HG02759 (cell line): ENCODE measurements at regions not wholly inside any gene's neighbourhood (a gene's known extent, or its start where the extent isn't known, plus 50 kb on each side); places are given as distances from the start of the nearest gene placed in this dataset.

Source experiments
- ATAC-seq: cut with Tn5 transposase; IDR thresholded peaks from one replicate; pipeline ENCODE4 v1.9.1; 2021; ENCODE audit warnings: mild to moderate bottlenecking, moderate library complexity; ENCODE audit not compliant: unreplicated experiment

DNA sequence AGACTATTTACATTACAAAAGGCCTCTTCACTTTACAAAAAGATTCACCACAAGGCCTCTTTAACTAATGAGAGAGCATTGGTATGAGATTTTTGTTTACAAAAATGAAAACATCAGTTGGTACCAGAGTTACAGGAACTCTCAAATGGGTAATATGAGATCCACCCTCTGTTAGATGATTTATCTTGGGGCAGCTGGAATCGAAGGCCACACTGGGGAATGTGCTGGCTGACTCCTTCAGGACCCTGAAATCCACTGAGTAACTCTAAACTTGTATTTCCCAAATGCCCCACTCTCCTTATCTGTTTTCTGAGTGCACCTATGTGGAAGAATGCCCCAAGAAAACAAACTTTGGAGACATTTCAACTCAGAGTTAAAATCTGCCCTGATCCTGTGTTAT lies 232.9 kb upstream of the F9 start:
- ATAC-seq, result no peak

DNA sequence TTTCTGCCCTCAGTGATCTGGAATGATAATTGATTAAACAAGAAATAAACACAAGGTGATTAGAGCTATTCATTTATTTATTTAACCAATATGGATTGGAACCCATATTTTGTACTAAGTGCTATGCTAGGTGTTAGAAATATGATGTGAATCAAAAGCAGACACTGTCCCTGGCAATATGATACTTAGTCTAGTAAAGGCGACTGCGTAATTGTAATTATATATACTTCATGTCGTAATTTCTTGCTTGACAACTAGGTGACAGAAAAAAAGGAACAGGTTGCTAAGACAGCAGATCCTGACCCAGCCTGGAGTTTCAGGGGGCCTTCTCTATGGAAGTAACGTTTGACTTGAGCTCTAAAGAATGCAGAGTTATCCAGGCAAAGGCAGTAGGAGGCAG lies 236.5 kb upstream of the F9 start:
- no peak for ATAC-seq

DNA sequence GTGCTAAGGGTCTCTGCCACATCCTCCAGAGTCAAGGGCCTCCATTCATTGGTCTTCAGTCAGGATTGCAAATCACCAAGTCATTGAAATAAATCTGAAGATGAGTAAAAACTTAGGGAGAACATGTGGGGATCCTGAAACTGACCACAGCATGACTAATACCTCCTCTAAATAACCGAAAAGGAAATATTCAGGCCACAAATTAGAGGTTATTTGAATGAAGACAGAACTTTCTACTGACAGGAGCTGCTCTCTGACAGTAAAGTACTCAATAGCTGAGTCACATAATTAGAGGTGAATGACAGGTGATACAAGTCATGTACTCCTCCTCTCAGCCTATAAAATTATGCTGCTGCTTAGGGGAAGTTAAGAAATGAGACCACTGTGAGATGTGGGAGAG lies 240.2 kb upstream of the F9 start:
- ATAC-seq, result peak; percentile 77

DNA sequence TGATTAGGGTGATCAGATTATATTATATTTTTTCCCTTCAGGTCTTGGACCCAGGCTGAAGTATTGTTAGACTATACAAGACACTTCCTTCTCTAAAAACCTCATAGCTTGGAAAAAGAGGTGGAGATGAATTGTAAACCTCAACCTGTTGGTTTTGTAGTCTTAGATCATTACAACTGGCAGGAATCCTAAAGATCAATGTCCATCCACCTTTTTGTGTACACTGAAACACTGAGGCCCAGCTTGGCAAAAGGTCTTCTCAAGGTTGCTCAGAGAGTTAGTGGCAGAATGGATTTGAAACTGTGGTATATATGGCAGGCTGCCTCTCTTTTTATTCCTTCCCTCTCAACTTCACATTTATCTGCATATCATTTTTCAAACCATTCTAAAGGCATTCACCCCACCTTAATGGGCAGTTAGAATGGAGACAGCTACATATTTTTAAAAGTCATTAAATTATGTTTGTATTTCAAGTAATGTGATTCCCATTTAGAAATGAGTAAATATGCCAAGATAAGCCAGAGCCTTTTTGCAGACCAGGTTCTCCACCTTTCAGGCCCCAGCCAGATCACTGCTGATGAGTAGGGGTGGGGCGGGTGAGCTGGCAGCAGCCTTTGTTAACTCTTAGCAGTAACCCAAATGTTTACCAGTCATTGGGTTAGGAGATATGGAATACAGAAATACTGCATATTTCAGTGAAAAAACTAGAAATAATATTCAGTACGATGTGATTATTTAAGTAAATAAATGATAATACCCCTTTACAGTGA lies 243.2 kb upstream of the F9 start:
- ATAC-seq, result no peak

DNA sequence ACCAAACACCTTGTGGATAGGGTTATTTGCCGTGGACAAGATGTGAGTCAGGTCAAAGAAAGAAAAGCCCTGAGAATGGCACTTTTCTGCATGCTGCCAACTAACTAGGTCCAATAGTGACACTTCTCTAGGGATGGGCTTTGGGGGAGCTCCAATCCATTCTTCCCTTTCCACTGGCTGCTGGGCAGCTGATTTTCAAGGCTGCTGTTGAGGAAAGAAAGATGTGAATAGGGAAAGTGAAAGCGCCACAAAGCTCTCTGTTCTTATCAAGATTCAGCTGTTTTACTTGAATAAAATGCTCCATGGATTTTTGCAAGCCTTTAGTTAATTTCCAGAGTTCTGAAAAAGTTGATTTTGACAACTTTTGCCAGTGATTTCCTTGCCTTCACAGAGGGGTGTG lies 244.2 kb upstream of the F9 start:
- no peak for ATAC-seq

DNA sequence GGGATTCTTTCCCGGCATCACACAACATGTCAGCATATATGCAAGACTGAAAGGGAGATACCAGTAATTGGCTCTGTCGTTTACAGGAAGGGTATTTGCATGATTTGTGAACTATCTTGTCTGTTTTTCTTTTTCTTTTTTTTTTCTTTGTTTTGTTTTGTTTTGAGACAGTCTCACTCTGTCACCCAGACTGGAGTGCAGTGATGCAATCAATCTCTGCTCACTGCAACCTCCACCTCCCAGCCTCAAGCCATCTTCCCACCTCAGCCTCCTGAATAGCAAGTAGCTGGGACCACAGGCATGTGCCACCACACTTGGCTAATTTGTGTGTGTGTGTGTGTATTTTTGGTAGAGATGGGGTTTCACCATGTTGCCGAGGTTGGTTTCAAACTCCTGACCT lies 262.7 kb upstream of the F9 start:
- ATAC-seq, result no peak

DNA sequence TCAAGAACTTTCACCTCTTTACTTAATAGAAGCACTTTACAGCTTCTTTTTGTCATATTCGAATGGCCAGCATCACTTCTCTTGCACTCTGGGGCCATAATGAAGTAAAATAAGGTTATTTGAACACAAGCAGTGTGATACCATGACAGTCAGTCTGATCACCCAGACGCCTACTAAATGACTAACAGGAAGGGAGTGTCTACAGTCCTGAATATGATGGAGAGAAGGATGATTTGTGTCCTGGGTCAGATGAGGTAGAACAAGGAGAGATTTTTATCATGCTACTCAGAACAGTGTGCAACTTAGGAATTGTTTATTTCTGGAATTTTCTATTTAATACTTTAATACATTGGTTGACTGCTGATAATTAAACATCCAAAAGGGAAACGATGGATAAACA lies 284.2 kb upstream of the F9 start:
- ATAC-seq, result no peak

DNA sequence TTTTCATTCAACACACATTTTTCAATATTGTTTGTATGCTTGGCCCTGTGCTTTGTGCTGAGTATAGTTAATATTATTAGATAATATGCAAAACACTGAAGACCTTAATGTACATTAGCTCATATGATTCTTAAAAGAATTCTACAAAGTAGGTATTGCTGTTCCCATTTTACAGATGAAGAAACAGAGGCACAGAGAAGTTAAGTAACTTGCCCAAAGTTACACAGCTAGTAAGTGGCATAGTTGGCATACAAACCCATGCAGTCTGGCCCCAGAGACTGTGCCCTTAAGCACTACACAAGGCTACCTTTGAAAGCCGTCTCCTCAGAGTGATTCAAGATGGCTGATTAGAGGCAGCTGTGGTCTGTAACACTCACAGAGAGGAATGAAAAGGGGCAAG lies 293.4 kb upstream of the F9 start:
- ATAC-seq, result no peak

DNA sequence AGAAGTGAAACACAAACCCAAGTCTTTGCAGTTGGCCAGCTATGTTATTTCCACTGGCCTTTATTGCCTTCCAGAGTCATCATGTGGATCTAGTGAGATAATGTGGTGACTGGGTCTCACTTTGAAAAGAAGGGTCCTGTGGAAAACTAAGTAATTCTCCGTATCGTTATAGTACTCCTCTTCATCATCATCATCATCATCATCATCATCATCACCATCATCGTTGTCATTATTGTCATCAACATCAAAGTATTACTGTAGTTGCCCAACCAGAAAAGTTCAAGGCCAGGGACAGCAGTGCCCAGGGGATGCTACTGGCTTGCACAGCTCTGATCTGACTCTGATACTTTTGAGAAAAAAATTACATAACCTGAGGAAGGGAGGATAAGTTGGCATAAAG lies 295.6 kb upstream of the F9 start:
- no peak for ATAC-seq

DNA sequence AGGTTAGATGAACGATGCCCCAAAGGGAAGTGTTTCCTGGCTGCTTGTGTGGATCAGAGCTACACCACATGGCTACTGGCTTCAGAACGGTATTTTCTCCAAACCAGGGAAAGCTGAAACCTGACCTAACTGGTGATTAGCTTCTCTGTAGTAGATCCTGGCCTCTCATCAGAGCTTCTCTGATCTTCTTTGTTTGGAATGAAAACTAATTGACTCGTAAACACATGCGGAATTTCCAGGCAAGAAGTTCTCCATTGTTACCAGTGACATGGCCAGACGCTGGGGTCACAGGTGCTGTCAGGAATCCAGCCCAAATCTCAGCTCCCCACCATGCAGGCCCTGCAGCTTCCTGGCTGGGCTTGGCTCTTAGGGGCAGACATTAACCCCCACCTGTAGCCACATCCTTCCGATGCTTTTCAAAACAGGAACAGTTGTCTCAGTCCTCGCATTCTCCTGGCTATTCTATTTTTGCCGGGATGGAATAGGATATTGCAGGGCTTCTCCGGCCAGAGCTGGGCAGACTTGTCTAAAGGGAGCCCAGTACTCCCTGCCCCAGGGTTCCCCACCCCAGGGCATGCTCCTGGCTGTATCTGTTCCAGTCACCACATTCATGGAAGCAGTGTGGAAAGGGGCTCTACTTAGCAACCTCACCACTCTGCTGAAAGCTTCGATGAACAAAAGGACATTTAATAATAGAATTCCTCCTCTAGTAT lies 305.4 kb upstream of the F9 start:
- ATAC-seq, result no peak

DNA sequence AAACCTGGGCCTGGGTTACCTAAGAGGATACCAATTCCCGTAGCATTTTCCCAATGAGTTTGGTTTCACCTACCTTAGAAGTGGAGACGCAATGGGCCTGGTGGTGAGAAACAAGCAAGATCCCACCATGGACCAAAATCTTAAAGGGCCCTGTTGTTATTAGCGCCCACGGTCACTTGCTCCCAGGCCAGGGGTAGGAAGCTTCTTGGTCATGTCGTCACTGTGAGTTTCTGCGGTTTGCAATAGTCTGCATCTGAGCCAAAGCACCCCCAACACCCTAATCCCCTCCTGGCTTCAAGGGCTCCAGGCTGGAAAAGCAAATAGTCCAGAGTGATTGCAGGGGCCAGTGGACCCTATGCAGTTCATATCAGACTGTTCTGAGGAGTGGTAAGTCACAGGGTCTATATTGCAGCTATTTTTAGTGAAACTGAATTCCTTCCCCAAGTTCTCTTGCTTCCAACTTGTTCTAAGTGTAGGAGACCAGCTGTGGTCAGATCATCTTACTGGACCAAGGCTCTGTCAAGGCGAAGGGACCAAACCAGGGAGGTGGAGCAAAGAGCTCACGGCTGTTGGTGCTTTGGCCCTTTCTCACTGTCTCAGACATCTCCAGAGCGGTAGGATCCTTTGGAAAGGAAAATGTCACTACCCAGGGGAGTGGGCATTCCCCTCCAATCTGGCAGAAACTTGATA lies 307.9 kb upstream of the F9 start:
- no peak for ATAC-seq

DNA sequence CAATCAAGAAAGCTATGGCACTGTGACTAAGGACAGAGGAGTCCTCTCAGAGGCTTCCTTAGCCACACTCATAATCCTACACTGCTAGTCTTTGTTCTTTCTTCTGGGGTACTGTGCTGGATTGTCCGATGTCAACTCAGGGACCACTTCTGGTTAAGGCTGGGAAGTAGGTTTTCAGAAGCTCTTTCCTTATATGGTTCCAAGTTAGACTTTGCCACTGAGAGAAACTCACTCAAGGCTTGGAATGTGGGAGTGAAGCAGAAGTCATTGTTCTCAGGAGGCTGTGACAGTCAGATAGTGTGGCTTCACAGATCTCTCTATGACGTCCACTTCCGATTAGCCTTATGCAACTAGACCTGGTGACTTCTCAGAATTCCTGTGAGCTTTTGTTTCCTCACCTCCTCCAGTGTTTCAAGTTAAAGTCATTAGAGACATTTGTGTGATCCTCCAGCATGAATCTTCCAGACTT lies 317.3 kb upstream of the F9 start:
- ATAC-seq, result no peak

DNA sequence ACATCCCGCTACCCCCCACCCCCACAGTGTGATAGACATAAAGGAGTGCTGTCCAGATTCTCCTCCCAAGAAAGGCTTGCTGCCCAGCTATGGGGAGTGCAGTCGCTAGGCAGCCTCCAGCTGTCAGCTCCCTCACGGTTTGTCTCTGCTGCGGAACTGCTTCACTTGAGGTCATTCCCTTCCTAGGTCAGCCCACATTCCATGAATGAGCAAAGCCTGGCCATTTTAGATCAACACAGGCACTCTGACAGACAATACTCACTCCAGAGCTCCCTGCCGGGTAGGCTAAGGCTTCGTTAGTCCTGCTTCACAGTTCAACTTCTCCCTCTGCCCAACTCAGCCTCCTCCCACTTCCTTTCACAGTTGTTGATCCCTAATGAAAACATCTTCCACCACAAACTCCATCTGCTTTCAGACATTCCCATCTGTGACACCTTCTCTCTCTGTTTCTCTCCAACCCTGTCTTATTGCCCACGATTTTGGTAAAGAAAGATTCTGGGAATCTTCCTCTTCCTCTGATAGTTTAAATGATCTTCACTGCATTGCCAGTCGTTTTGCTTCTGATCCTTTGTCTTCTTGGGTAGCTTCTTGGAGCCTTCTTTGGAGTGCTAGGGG lies 318.9 kb upstream of the F9 start:
- no peak for ATAC-seq

DNA sequence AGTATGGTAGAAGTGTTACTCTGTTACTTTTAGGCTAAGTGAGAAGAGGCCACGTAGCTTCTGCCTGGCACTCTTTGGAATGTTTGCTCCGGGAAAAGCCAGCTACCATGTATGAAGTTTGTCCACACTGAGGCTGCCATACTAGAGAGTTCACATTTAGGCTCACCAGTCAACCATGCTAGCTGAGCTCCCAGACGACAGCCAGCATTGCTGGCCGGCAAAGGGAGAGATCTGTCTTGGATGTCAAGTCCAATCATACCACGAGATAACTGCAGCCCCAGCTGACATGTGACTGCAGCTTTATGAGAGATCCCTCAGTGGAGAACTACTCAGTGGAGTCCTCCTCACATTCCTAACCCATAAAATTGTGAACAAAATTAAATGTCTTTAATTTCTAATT lies 321.2 kb upstream of the F9 start:
- no peak for ATAC-seq

DNA sequence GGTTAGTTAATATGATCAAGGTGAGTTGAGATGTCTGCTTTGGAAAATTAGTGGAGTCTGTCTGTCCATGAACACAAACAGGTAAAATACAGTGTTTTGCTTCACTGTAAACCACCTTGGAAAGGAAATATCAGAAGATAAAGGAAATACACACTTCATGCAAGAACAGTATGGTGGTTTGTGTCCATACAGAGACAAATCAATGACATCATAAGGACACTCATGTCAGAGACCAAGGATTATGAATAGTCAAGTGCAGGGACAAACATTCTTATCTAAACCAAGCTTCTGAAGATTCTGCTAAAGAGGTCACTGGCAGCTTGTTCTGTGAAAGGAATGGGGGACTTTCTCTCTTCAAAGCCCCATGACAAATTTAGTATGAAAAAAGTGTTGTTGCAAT lies 322.9 kb upstream of the F9 start:
- ATAC-seq, result no peak

DNA sequence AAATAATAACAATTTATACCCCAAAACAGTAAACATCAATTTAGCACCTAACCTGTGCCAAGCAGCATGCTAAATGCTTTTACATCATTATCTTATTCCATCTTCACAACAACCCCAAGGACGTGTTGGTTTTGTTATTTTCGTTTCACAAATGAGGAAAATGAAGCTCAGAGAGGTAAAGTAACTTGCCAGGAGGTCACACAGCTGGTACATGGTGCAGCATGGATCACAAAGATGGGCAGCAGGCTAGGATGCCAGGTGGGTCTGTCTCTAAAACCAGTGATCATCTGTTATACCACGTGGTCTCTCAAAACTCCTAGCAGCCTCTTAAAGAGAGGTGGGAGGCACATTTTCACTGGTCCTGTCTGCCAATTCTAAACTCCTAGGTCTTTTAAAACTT lies 323.6 kb upstream of the F9 start:
- no peak for ATAC-seq

DNA sequence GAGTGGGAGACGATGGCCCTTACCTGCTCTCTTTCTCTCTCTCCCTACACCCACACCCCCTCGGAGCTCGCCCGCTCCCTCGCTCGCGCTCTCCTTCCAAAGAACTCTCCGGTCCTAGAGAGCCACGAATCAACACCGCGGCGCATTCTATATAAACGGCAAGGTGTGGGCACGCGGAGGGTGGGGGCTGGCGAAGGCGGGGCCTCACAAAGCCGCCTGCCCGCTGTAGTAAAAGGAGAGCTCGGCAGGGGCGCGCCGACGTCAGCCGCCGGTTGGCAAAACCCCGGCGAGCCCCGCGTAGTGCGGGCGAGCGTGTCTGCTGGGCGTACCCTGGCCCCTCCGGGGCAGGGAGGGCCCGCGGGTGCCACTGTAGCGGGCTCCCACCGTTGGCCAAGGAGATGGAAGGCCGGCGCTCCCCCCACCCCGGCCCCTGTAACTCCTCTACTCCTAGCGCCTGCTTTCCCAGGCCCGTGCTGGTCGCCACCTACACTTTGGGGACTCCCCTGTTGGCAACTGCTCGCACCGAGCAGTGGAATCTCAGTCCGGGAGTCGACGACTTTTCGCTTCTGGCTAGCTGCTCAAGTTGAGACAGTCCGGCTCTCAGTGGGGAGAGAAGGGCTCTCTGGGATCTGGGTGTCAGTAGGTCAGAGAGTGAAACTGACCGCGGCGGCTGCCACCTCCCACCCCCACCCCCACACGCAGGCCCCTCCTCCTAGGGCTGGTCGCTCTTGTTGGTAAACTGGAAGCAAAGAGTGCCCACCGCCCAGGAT lies 325.5 kb upstream of the F9 start:
- peak; percentile 57 for ATAC-seq

DNA sequence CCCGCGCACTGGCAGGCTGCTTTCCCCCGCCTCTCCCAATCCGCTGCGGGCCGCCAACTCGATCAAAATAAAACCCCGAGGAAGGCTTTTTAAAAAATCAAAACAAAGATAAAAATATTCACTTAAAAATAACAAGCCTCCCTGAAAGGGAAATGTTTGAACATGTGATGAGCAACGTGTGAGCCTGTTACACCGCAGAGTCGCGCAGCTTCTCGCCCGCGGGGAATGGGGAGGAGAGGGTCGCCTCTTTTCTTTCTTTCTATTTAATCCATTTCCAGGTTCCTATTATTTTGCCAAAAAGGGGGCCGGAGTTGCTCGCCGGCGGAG lies 326.0 kb upstream of the F9 start:
- peak; percentile 7 for ATAC-seq

DNA sequence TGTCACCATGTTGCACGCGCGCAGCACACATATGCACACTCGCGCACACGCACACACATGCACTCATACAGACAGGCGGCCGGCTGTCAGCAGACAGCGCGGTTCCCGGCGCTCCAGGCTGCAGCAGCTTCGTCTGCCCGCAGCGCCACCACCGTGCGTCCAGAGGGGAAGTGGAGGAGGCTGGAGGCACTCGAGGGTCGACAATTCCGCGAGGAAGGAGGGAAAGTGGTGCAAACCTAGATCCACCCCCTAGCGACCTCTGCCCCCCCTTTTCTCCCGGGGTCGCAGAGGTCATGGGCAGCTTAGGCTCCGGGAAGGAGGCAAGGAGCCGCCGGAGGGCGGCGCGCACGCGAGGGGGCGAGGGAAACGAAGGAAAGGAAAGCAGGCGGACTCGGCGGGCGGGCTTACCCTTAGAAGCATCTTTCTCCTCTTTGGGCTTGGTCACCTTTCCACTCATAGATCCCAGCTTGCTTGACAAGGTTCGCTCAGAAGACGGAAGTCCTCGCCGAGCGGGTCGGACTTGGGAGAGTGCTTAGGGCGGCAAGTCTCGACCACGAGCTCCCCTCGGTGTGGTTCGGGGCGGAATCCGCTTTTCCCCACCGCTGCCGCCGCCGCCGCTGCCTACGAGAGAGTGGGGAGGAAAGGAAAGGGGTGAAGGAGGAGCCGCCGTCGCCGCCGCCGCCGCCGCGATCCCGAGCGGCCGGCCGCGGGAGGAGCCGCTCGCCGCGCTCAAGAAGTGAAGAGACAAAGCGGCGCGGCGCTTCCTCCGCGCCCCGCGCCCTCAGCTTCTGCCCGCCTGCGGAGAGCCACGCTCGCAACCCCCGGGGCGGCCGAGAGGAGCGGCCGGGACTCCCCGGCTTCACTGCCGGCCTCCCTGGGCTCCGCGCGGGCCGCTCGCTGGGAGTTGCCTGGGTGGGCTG lies 326.6 kb upstream of the F9 start:
- ATAC-seq, result no peak
